HEK293 (cell line): ENCODE measurements at regions not wholly inside any gene's neighbourhood (a gene's known extent, or its start where the extent isn't known, plus 50 kb on each side); places are given as distances from the start of the nearest gene placed in this dataset.

ENCODE experiments used
- CTCF ChIA-PET: fragments of 350-600 bp; formaldehyde crosslinking; extraction: SDS; loops from one replicate; lab custom pipeline; 2021; ENCODE audit warnings: antibody characterized with exemption; lab: Yijun Ruan, JAX
- POLR2A ChIA-PET: fragments of 300-600 bp; formaldehyde crosslinking; extraction: SDS; loops from one replicate; lab custom pipeline; 2020; ENCODE audit warnings: antibody characterized with exemption, inconsistent platforms; lab: Yijun Ruan, JAX
- H3K27ac ChIP-seq: fragments of 200-500 bp; sonication (Bioruptor generic); 2 replicates; pipeline ENCODE4 v1.5.1; 2014; ENCODE audit warnings: low read depth, low read length, control low read depth, inconsistent platforms; ENCODE audit errors: extremely low read depth
- H3K36me3 ChIP-seq, 2 experiments: fragments of 200-500 bp in 1 of 2; sonication (Bioruptor generic) in 1 of 2; 1 replicate in 1 of 2; 2 replicates in 1 of 2; pipeline ENCODE4 v1.5.1; 2014 to 2017; ENCODE audit warnings: inconsistent platforms in 2 of 2, low read length in 2 of 2; ENCODE audit not compliant: control insufficient read depth in 2 of 2, insufficient read depth in 1 of 2
- H3K4me1 ChIP-seq: fragments of 200-500 bp; sonication (Bioruptor generic); 2 replicates; pipeline ENCODE4 v1.5.1; 2014; ENCODE audit warnings: mild to moderate bottlenecking, low read length, inconsistent platforms; ENCODE audit not compliant: control insufficient read depth, insufficient read depth
- H3K4me3 ChIP-seq: 2 replicates; pipeline ENCODE4 v1.5.1; 2011; ENCODE audit warnings: low read depth, mild to moderate bottlenecking, control low read depth, low read length, moderate library complexity
- H3K9me3 ChIP-seq: fragments of 200-500 bp; sonication (Bioruptor generic); 2 replicates; pipeline ENCODE4 v1.5.1; 2014; ENCODE audit warnings: low read depth, low read length, inconsistent platforms; ENCODE audit not compliant: control insufficient read depth, insufficient read depth
- PBX3 ChIP-seq: sonication (generic); formaldehyde crosslinking; IDR thresholded peaks from 2 replicates; pipeline ENCODE4 v1.8.1; 2022; ENCODE audit warnings: mild to moderate bottlenecking, moderate library complexity, missing genetic modification reagents
- PRDM2 ChIP-seq: fragments of 450-650 bp; formaldehyde crosslinking; IDR thresholded peaks from 2 replicates; pipeline ENCODE4 v1.5.1; 2016; ENCODE audit warnings: missing biosample characterization, missing genetic modification characterization, borderline replicate concordance
- TRIM28 ChIP-seq: IDR thresholded peaks from 2 replicates; pipeline ENCODE4 v1.6.1; 2011; ENCODE audit warnings: low read length, control low read depth, borderline replicate concordance
- TSHZ1 ChIP-seq: fragments of 450-650 bp; formaldehyde crosslinking; IDR thresholded peaks from 2 replicates; pipeline ENCODE4 v1.5.1; 2016; ENCODE audit warnings: missing biosample characterization, missing genetic modification characterization, borderline replicate concordance
- WT1 ChIP-seq: fragments of 450-650 bp; formaldehyde crosslinking; IDR thresholded peaks from 2 replicates; pipeline ENCODE4 v1.5.1; 2016; ENCODE audit warnings: missing biosample characterization, missing genetic modification characterization
- ZFHX2 ChIP-seq: fragments of 450-650 bp; formaldehyde crosslinking; conservative IDR thresholded peaks from 2 replicates; pipeline ENCODE4 v1.5.1; 2016; ENCODE audit warnings: missing biosample characterization, missing genetic modification characterization
- ZNF10 ChIP-seq: fragments of 450-650 bp; formaldehyde crosslinking; IDR thresholded peaks from 2 replicates; pipeline ENCODE4 v1.5.1; 2017; ENCODE audit warnings: missing biosample characterization, missing genetic modification characterization
- ZNF112 ChIP-seq: fragments of 450-650 bp; formaldehyde crosslinking; IDR thresholded peaks from 2 replicates; pipeline ENCODE4 v1.5.0; 2017; ENCODE audit warnings: missing biosample characterization, missing genetic modification characterization
- ZNF146 ChIP-seq: fragments of 450-650 bp; formaldehyde crosslinking; IDR thresholded peaks from 2 replicates; pipeline ENCODE4 v1.5.1; 2016; ENCODE audit warnings: missing biosample characterization, missing genetic modification characterization
- ZNF2 ChIP-seq: fragments of 450-650 bp; formaldehyde crosslinking; IDR thresholded peaks from 2 replicates; pipeline ENCODE4 v1.5.1; 2016; ENCODE audit warnings: missing biosample characterization, missing genetic modification characterization
- ZNF26 ChIP-seq: fragments of 450-650 bp; formaldehyde crosslinking; IDR thresholded peaks from 2 replicates; pipeline ENCODE4 v1.5.1; 2016; ENCODE audit warnings: missing biosample characterization, missing genetic modification characterization
- ZNF292 ChIP-seq: fragments of 450-650 bp; formaldehyde crosslinking; IDR thresholded peaks from 2 replicates; pipeline ENCODE4 v1.5.1; 2016; ENCODE audit warnings: low read depth, missing biosample characterization, missing genetic modification characterization, borderline replicate concordance
- ZNF394 ChIP-seq: fragments of 450-650 bp; formaldehyde crosslinking; IDR thresholded peaks from 2 replicates; pipeline ENCODE4 v1.5.1; 2016; ENCODE audit warnings: missing biosample characterization, missing genetic modification characterization, mild to moderate bottlenecking, moderate library complexity, borderline replicate concordance
- ZNF416 ChIP-seq: fragments of 450-650 bp; formaldehyde crosslinking; IDR thresholded peaks from 2 replicates; pipeline ENCODE4 v1.5.1; 2016; ENCODE audit warnings: missing biosample characterization, missing genetic modification characterization
- ZNF473 ChIP-seq: fragments of 450-650 bp; formaldehyde crosslinking; IDR thresholded peaks from 2 replicates; pipeline ENCODE4 v1.5.1; 2017; ENCODE audit warnings: missing biosample characterization, missing genetic modification characterization
- ZNF513 ChIP-seq: fragments of 450-650 bp; IDR thresholded peaks from 2 replicates; pipeline ENCODE4 v1.5.1; 2018; ENCODE audit warnings: missing biosample characterization, missing genetic modification characterization
- ZNF645 ChIP-seq: fragments of 450-650 bp; formaldehyde crosslinking; IDR thresholded peaks from 2 replicates; pipeline ENCODE4; 2016; ENCODE audit warnings: missing biosample characterization, missing genetic modification characterization
- ZNF658 ChIP-seq: fragments of 450-650 bp; formaldehyde crosslinking; IDR thresholded peaks from 2 replicates; pipeline ENCODE4; 2016; ENCODE audit warnings: missing biosample characterization, missing genetic modification characterization
- ZNF76 ChIP-seq: fragments of 450-650 bp; formaldehyde crosslinking; IDR thresholded peaks from 2 replicates; pipeline ENCODE4; 2016; ENCODE audit warnings: low read depth, missing biosample characterization, missing genetic modification characterization, borderline replicate concordance
- ZNF837 ChIP-seq: fragments of 450-650 bp; formaldehyde crosslinking; IDR thresholded peaks from 2 replicates; pipeline ENCODE4 v1.5.1; 2016; ENCODE audit warnings: missing biosample characterization, missing genetic modification characterization
- ZNF843 ChIP-seq: fragments of 450-650 bp; formaldehyde crosslinking; IDR thresholded peaks from 2 replicates; pipeline ENCODE4 v1.5.1; 2016; ENCODE audit warnings: missing biosample characterization, missing genetic modification characterization

- no peak for TF ChIP-seq WT1 (tag by site-specific recombination)
- no peak for TF ChIP-seq ZNF513 (tag by site-specific recombination)
- no peak for TF ChIP-seq ZNF2 (tag by site-specific recombination)
- TF ChIP-seq ZNF416 (tag by site-specific recombination) = no peak
- no peak for TF ChIP-seq ZNF837 (tag by site-specific recombination)
- no peak for TF ChIP-seq ZNF292
These were observed 634.2 kb downstream of the ANKRD7 start (continued) for GRCh38 chr7:118858651-118859149.

- CTCF ChIA-PET = interaction anchor here (0.6 kb wide), 2 partner anchors 242 to 1618 kb away, joined by 3 to 4 read pairs; no protein-coding TSS in a partner anchor
- no peaks in the 10 kb centered on the region for H3K9me3 ChIP-seq
- POLR2A ChIA-PET = no interaction called here
- no peak overlapping the region for H3K27ac ChIP-seq
- H3K4me1 ChIP-seq = no peaks in the 10 kb centered on the region
- H3K4me3 ChIP-seq = no peak overlapping the region
- no peaks in the 10 kb centered on the region for H3K36me3 ChIP-seq
- no peak for TF ChIP-seq ZNF416 (tag by site-specific recombination)
- TF ChIP-seq PBX3 (CRISPR knock-in tag) = no peak
- no peak for TF ChIP-seq ZFHX2 (tag by site-specific recombination)
- no peak for TF ChIP-seq ZNF10 (tag by site-specific recombination)
- no peak for TF ChIP-seq TSHZ1
- no peak for TF ChIP-seq TRIM28
- no peak for TF ChIP-seq ZNF146
- TF ChIP-seq ZNF394 = no peak
- no peak for TF ChIP-seq ZNF843 (tag by site-specific recombination)
- no peak for TF ChIP-seq PRDM2 (tag by site-specific recombination)
- TF ChIP-seq ZNF76 (tag by site-specific recombination) = no peak
- no peak for TF ChIP-seq ZNF658 (tag by site-specific recombination)
- TF ChIP-seq ZNF473 = no peak
- TF ChIP-seq ZNF26 (tag by site-specific recombination) = no peak
- TF ChIP-seq ZNF112 = no peak
- TF ChIP-seq ZNF645 (tag by site-specific recombination) = no peak
These were observed 637.1 kb downstream of the ANKRD7 start for GRCh38 chr7:118861581-118861980.
